Adipocyte (in vitro differentiated cells): ENCODE measurements at regions not wholly inside any gene's neighbourhood (a gene's known extent, or its start where the extent isn't known, plus 50 kb on each side); places are given as distances from the start of the nearest gene placed in this dataset.
A peak's percentile ranks its signal among the peaks of the same experiment; 100 is the strongest.

Experiments used
- DNase-seq: peaks from one replicate; pipeline ENCODE4 v3.0.0-alpha.2; 2015; ENCODE audit warnings: low read depth
- H3K27me3 ChIP-seq: replicated peaks from 2 replicates; pipeline ENCODE4 v1.7.0; 2013; ENCODE audit warnings: mild to moderate bottlenecking, low read length, moderate library complexity; ENCODE audit not compliant: control insufficient read depth, insufficient read depth
- H3K36me3 ChIP-seq: 2 replicates; pipeline ENCODE4 v1.7.0; 2013; ENCODE audit warnings: low read length, mild to moderate bottlenecking, moderate library complexity; ENCODE audit not compliant: control insufficient read depth, insufficient read depth, severe bottlenecking
- H3K4me1 ChIP-seq: 2 replicates; pipeline ENCODE4 v1.7.0; 2013; ENCODE audit warnings: mild to moderate bottlenecking, low read length, moderate library complexity; ENCODE audit not compliant: control insufficient read depth, insufficient read depth
- H3K4me3 ChIP-seq: 2 replicates; pipeline ENCODE4 v1.7.0; 2013; ENCODE audit warnings: mild to moderate bottlenecking, low read length, moderate library complexity
- H3K9ac ChIP-seq: 2 replicates; pipeline ENCODE4 v1.7.0; 2013; ENCODE audit warnings: mild to moderate bottlenecking, low read length, moderate library complexity
- H3K9me3 ChIP-seq: 2 replicates; pipeline ENCODE4 v1.7.0; 2013; ENCODE audit warnings: mild to moderate bottlenecking, low read length, moderate library complexity; ENCODE audit not compliant: control insufficient read depth

DNA sequence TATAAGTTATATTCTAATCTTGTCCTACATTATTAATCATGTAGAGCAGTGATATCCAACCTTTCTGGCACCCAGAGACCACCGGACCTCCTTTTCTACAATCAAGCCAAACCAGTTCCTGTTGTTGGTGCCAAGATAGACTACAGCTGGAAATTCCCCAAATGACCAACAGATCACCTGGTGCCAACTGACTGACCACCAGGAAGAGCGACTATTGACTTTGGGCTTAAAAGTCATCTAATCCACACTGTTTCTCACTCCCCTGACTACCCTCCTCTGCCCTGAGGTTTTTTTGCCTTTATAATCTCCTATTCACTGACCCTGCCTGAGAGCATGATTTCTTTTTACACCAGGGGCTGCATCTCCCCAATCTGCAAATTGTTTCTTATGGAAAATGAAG lies 425.2 kb downstream of the TTLL7 start:
- H3K36me3 ChIP-seq: no peaks in the 10 kb centered on the region
- H3K4me1 ChIP-seq: peaks cover 4% of the 10 kb centered on the region
- no peak overlapping the region for H3K9ac ChIP-seq
- H3K4me3 ChIP-seq: no peak overlapping the region
- peaks cover 3% of the 10 kb centered on the region for H3K9me3 ChIP-seq
- H3K27me3 ChIP-seq: no peaks in the 10 kb centered on the region
- DNase-seq: no peak

DNA sequence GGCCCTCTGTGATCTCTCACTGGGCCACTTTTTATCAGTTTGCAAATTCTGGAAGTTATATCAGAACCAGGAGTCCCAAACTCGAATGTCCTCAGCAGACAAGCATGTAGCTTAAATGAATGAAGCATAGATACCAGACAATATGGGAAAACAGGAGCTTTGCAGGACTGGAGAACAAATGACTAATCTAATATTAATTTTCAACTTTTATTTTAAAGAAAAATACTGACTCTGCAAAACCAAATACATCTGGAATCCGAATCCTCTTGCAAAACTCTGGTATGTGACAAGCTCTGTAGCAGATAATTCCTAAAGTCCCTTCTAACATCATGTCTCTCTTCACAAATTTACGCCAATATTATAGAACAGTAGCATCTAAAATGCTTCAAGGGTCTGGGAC lies 427.4 kb downstream of the TTLL7 start:
- H3K4me1 ChIP-seq: peaks cover 4% of the 10 kb centered on the region
- peak; percentile 52 for DNase-seq
- peaks cover 3% of the 10 kb centered on the region for H3K9me3 ChIP-seq
- H3K4me3 ChIP-seq: no peak overlapping the region
- H3K27me3 ChIP-seq: no peaks in the 10 kb centered on the region
- H3K9ac ChIP-seq: no peak overlapping the region
- H3K36me3 ChIP-seq: no peaks in the 10 kb centered on the region

DNA sequence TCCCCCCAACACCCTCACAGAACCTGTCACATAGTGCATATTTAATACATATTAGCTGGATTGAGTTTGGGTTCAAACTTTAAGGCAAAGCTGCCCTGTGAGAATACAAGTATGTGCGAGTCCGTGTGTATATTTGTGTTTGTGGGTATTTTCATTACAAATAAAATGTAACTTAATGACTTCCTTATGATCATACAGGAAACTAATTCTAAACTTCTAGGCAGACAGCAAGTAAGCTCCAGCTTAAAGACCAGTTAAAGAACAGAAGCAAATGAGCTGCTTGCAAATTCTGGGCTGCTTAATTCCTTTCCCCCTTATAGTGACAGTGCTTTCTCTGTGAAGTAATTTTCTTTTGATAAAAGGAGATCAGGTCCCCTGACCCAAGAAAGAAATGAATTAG lies 437.6 kb downstream of the TTLL7 start:
- Histone ChIP-seq H3K27me3 (no peaks in the 10 kb centered on the region), H3K4me3 (no peak overlapping the region), H3K36me3 (no peaks in the 10 kb centered on the region), H3K9me3 (no peaks in the 10 kb centered on the region), H3K9ac (no peak overlapping the region), H3K4me1 (no peaks in the 10 kb centered on the region)
- no peak for DNase-seq

DNA sequence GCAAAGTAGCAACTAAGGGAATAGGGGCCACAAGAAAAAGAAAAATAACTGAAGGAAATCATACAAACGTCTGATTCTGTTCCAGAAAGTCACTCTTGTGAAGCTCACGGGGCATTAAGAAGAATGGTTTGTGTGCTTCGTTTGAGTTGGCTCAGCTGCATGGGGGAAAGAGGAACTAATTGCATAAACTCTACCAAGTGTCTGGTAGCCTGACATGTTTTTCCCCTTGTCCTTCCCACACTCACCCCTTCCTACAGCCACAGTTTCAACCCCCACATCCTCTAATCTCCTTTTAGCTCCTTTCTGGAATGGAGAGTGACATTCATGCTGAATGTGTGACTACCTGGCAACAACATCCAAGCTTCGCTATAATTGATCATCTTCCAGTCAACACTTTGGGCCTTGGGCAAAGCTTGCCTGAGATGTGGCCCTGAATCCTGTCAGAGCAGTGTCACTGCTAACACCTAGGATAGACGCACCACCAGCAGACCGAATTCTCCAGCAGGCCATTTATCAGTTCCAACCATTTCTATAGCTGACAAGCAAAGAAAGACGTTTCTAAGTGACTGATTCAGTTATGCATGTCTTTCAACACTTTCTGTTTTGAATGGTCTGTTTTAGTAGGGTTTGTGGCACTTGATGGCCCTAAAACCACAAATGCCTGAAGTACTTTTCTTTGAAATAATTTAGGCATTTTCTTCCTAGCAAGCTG lies 439.6 kb downstream of the TTLL7 start:
- H3K9ac ChIP-seq: no peak overlapping the region
- H3K4me3 ChIP-seq: no peak overlapping the region
- H3K9me3 ChIP-seq: no peaks in the 10 kb centered on the region
- DNase-seq: peak; percentile 17
- H3K27me3 ChIP-seq: no peaks in the 10 kb centered on the region
- no peaks in the 10 kb centered on the region for H3K36me3 ChIP-seq
- no peaks in the 10 kb centered on the region for H3K4me1 ChIP-seq

DNA sequence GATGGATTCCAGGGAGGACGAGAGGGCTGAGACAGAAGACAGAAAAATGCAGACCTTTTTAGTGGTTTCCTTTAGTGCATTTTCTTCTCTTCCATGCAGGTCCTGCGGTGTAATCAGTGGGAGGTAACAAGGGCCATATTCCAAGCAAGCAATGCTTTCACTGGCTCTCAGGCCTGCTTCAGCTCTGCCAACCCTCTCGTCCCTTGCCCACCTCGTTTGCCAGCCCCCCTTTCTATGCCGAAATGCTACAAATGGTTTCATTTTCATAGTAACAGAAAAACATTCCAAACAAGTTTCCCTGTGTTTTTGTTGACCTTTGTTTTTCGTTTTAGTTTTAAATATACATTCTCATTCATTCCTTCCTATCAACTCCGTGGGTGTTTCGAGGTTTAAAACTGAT lies 443.1 kb downstream of the TTLL7 start:
- H3K9ac ChIP-seq: no peak overlapping the region
- H3K9me3 ChIP-seq: no peaks in the 10 kb centered on the region
- H3K4me3 ChIP-seq: no peak overlapping the region
- H3K27me3 ChIP-seq: no peaks in the 10 kb centered on the region
- no peaks in the 10 kb centered on the region for H3K36me3 ChIP-seq
- no peaks in the 10 kb centered on the region for H3K4me1 ChIP-seq
- peak; percentile 51 for DNase-seq

DNA sequence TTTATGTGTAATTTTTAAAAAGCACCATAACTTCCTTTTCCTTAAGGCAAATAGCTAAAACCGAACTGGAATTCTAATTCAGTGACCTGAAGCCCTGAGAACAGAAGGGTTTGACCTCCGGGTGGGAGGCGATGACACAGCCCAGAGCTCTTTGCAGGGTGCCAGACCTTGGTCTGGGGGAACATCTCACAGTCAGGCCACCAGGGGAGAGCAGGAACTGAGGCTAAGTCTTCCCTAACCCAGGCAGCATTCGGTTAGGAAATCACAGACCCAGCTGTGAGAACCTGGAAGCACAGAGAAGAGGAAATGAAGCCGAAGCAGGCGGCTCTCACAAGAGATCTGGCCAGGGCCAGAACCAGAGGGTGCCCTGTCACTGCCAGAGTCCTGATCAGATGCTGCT lies 444.8 kb downstream of the TTLL7 start:
- no peaks in the 10 kb centered on the region for H3K9me3 ChIP-seq

DNA sequence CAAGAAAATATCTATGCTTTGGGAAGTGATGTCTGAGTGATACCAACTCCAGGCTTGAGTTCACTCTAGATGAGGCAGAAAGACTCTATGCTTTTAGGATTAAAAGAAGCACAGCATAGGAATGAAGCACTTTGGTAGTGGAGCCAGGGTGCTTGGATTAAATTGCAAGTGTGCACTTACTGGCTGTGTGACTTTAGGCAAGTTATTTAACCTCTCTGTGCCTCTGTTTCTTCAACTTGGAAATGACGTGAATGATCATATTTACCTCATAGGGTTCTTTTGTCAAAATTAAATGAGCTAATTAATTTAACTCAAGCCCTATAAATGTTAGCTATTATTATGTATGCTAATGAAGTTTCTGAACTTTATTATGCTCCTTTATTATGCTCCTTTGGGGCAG lies 446.1 kb downstream of the TTLL7 start:
- no peaks in the 10 kb centered on the region for H3K4me1 ChIP-seq
- no peak for DNase-seq
- H3K4me3 ChIP-seq: no peak overlapping the region
- H3K9me3 ChIP-seq: no peaks in the 10 kb centered on the region
- H3K9ac ChIP-seq: no peak overlapping the region
- no peaks in the 10 kb centered on the region for H3K36me3 ChIP-seq
- H3K27me3 ChIP-seq: no peaks in the 10 kb centered on the region

More for the DNA sequence above, 444.8 kb downstream of the TTLL7 start:
- Histone ChIP-seq H3K36me3 (no peaks in the 10 kb centered on the region), H3K4me1 (no peaks in the 10 kb centered on the region), H3K9ac (no peak overlapping the region), H3K27me3 (no peaks in the 10 kb centered on the region), H3K4me3 (no peak overlapping the region)
- DNase-seq: peak; percentile 43

DNA sequence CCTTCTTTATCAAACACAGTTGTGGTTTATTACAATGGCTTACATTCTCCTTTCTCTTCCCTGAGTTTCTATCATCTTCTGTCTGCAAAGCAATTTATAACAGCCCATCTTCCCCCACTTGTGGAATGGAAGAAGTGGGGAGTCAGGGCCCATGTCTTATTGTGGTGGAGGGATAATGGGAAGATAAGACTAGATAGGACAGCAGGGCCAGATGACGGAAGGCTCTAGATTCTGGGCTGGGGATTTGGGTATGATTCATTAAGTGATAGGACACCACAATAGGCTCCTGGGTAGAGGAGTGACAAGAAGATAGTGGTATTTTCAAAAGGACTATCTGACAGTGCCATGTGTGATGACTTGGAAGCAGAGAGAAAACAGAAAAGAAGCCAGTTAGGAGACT lies 450.6 kb downstream of the TTLL7 start:
- no peak overlapping the region for H3K4me3 ChIP-seq
- H3K9me3 ChIP-seq: no peaks in the 10 kb centered on the region
- no peak for DNase-seq
- no peak overlapping the region for H3K9ac ChIP-seq
- no peaks in the 10 kb centered on the region for H3K4me1 ChIP-seq
- H3K27me3 ChIP-seq: no peaks in the 10 kb centered on the region
- H3K36me3 ChIP-seq: no peaks in the 10 kb centered on the region

DNA sequence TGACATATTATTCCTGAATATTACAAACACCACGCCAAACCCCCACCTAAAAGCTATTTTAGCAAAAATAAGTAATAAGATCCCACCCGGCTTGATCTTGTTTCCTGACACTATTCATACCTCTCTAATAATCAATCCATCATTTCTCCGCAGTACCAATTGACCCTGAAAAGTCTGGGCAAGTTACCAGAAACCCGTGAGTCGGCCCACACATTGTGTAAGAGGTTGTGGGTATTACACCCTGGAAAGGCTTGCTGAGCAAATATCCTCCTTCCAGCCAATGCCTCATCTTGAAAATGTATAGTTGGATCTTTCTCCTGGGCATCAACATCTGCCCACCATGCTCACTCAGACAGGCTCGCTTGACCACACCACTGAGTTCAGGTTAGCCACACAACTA lies 451.0 kb downstream of the TTLL7 start:
- Histone ChIP-seq H3K36me3 (no peaks in the 10 kb centered on the region), H3K9ac (no peak overlapping the region), H3K4me1 (no peaks in the 10 kb centered on the region), H3K4me3 (no peak overlapping the region), H3K9me3 (no peaks in the 10 kb centered on the region), H3K27me3 (no peaks in the 10 kb centered on the region)
- DNase-seq: peak; percentile 34

DNA sequence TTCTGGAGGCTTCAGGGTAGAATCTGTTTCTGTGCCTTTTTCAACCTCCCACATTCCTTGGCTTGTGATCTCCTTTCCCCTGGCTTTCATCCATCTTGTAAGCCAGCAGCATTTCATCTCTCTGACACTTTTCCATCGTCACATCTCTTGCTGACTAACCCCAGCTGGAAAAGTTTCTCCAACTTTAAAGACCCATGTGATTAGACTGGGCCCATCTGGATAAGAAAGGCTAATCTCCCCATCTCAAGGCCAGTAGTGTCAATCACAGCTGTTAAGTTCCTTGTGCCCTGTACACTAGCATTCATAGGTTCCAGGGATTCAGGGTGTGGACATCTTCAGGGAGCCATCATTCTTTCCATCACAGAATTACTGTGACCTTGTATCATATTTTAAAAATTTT lies 452.1 kb downstream of the TTLL7 start:
- H3K36me3 ChIP-seq: no peaks in the 10 kb centered on the region
- H3K9ac ChIP-seq: no peak overlapping the region

DNA sequence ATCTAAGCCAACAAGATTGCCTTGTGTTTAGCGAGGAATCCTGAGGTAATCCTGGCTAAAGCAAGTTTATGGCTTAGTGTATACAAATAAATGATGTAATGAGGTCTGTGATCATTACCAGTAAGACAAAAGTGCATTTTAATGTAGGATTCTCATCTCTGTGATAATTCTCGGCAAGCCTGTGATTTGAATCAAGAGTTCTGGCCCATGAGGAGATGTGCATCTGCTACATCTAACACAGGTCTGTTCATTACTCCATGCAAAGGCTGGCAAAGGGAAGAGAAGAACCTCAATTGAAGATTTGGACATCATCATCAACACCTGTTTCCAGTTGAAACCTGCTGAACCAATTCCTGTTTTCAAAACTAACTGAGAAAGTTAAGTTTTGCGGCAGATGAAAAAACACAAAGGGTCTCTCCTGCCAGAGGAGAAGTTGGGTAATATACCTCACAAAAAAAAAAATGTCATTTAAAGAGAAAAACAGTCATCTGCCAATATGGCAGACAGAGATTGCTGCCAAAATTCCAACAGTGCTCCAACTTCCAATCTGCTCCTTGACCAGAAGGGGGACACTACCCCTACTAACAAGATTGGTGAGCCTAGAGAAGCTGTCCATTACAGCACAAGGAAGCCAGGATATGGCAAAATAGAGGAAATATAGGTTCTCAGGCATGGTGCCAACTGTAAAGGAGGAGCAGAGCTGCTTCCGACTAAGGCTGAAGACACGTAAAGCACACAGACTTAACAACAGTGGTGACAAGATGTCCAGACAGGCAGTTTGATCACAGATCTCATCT lies 453.7 kb downstream of the TTLL7 start:
- H3K9me3 ChIP-seq: no peaks in the 10 kb centered on the region
- DNase-seq: no peak
- H3K36me3 ChIP-seq: no peaks in the 10 kb centered on the region
- no peak overlapping the region for H3K9ac ChIP-seq
- H3K4me1 ChIP-seq: no peaks in the 10 kb centered on the region
- H3K27me3 ChIP-seq: no peaks in the 10 kb centered on the region
- no peak overlapping the region for H3K4me3 ChIP-seq

More for the DNA sequence above, 452.1 kb downstream of the TTLL7 start:
- no peak overlapping the region for H3K4me3 ChIP-seq
- no peaks in the 10 kb centered on the region for H3K9me3 ChIP-seq
- DNase-seq: no peak
- H3K4me1 ChIP-seq: no peaks in the 10 kb centered on the region
- H3K27me3 ChIP-seq: no peaks in the 10 kb centered on the region
